ENCODE measurements at regions not wholly inside any gene's neighbourhood (a gene's known extent, or its start where the extent isn't known, plus 50 kb on each side); places are given as distances from the start of the nearest gene placed in this dataset.

- POLR2A ChIA-PET (ENCODE audit: unreplicated experiment) = no interaction called here
- CTCF ChIA-PET = no interaction called here
Measured at GRCh38 chr1:38424677-38425076, 378.1 kb upstream of the POU3F1 start.

GRCh38 chr1:38420666-38421065 lies 374.1 kb upstream of the POU3F1 start:
- Histone ChIP-seq H3K4me2 (no peak overlapping the region), H3K4me3 (no peak overlapping the region), H2AFZ (no peak overlapping the region), H3K79me2 (ENCODE audit: low read depth) (no peaks in the 10 kb centered on the region), H4K20me1 (ENCODE audit: insufficient read depth) (no peaks in the 10 kb centered on the region), H3K4me1 (replicated peaks; ENCODE audit: insufficient read depth) (no peaks in the 10 kb centered on the region), H3F3A (ENCODE audit: insufficient read depth, low read depth) (no peaks in the 10 kb centered on the region), H3K36me3 (ENCODE audit: low read depth) (no peaks in the 10 kb centered on the region), H3K27me3 (ENCODE audit: insufficient read depth, low read depth) (peaks cover 38% of the 10 kb centered on the region), H3K27ac (no peak overlapping the region), H3K9me3 (ENCODE audit: insufficient read depth, low read depth) (no peaks in the 10 kb centered on the region), H3K9me2 (ENCODE audit: insufficient read depth) (no peaks in the 10 kb centered on the region)
- no peak for DNase-seq
- ChIA-PET POLR2A (ENCODE audit: unreplicated experiment) (no interaction called here), CTCF (no interaction called here)
- intact Hi-C loops (cut with micrococcal nuclease; ENCODE audit: unreplicated experiment) = no loop called here
- TF ChIP-seq EZH2 (IDR thresholded peaks at IDR 0.05; ENCODE audit: low read depth) = no peak
- TF ChIP-seq CTCF (conservative IDR thresholded peaks at IDR 0.05) = no peak
- no TSS peak for BruUV-seq (replicated peaks)

More at GRCh38 chr1:38424677-38425076, 378.1 kb upstream of the POU3F1 start:
- Histone ChIP-seq H3K27me3 (ENCODE audit: insufficient read depth, low read depth) (peaks cover 33% of the 10 kb centered on the region), H4K20me1 (ENCODE audit: insufficient read depth) (no peaks in the 10 kb centered on the region), H3F3A (ENCODE audit: insufficient read depth, low read depth) (no peaks in the 10 kb centered on the region), H2AFZ (no peak overlapping the region), H3K27ac (no peak overlapping the region), H3K4me2 (no peak overlapping the region), H3K9me2 (ENCODE audit: insufficient read depth) (no peaks in the 10 kb centered on the region), H3K9me3 (ENCODE audit: insufficient read depth, low read depth) (no peaks in the 10 kb centered on the region), H3K36me3 (ENCODE audit: low read depth) (no peaks in the 10 kb centered on the region), H3K79me2 (ENCODE audit: low read depth) (no peaks in the 10 kb centered on the region), H3K4me1 (replicated peaks; ENCODE audit: insufficient read depth) (no peaks in the 10 kb centered on the region), H3K4me3 (no peak overlapping the region)
- TF ChIP-seq EZH2 (IDR thresholded peaks at IDR 0.05; ENCODE audit: low read depth) (no peak), CTCF (conservative IDR thresholded peaks at IDR 0.05) (no peak)
- intact Hi-C loops (cut with micrococcal nuclease; ENCODE audit: unreplicated experiment) = no loop called here
- no TSS peak for BruUV-seq (replicated peaks)
- no peak for DNase-seq

- H3K36me3 ChIP-seq (ENCODE audit: low read depth) = no peaks in the 10 kb centered on the region
- H3K9me3 ChIP-seq (ENCODE audit: insufficient read depth, low read depth) = no peaks in the 10 kb centered on the region
- no peak overlapping the region for H2AFZ ChIP-seq
- no peaks in the 10 kb centered on the region for H3K79me2 ChIP-seq (ENCODE audit: low read depth)
- no peaks in the 10 kb centered on the region for H3K4me1 ChIP-seq (replicated peaks; ENCODE audit: insufficient read depth)
- POLR2A ChIA-PET (ENCODE audit: unreplicated experiment) = no interaction called here
- peaks cover 32% of the 10 kb centered on the region for H3K27me3 ChIP-seq (ENCODE audit: insufficient read depth, low read depth)
- H4K20me1 ChIP-seq (ENCODE audit: insufficient read depth) = no peaks in the 10 kb centered on the region
- intact Hi-C loops (cut with micrococcal nuclease; ENCODE audit: unreplicated experiment) = no loop called here
- H3F3A ChIP-seq (ENCODE audit: insufficient read depth, low read depth) = no peaks in the 10 kb centered on the region
- H3K27ac ChIP-seq = no peak overlapping the region
- CTCF ChIA-PET = interaction anchor here (0.5 kb wide), 1 partner anchor 388 kb away, joined by 6 read pairs; no protein-coding TSS in a partner anchor
- no peak overlapping the region for H3K4me2 ChIP-seq
- no peak overlapping the region for H3K4me3 ChIP-seq
- no peak for DNase-seq
- no TSS peak for BruUV-seq (replicated peaks)
- no peak for TF ChIP-seq EZH2 (IDR thresholded peaks at IDR 0.05; ENCODE audit: low read depth)
- TF ChIP-seq CTCF (conservative IDR thresholded peaks at IDR 0.05) = no peak
- no peaks in the 10 kb centered on the region for H3K9me2 ChIP-seq (ENCODE audit: insufficient read depth)
Measured at GRCh38 chr1:38418195-38419030, 371.8 kb upstream of the POU3F1 start.

Data from PC-9 (cell line).